IMR-90 (cell line): ENCODE measurements at regions not wholly inside any gene's neighbourhood (a gene's known extent, or its start where the extent isn't known, plus 50 kb on each side); places are given as distances from the start of the nearest gene placed in this dataset.

Experiments
- ATAC-seq: fragments of 200-7000 bp; cut with Tn5 transposase; 2 replicates; pipeline ENCODE4 v1.9.1; 2020; ENCODE audit warnings: low read depth, mild to moderate bottlenecking, moderate library complexity
- BruUV-seq: library from RNA; stranded (reverse); fragments of 400-500 nt; replicated peaks from 2 replicates; lab custom pipeline; 2021; lab: Mats Ljungman, UMichigan
- CTCF ChIA-PET: fragments of 300-600 bp; formaldehyde crosslinking; extraction: SDS; loops from one replicate; lab custom pipeline; 2021; ENCODE audit warnings: antibody characterized with exemption; lab: Yijun Ruan, JAX
- POLR2A ChIA-PET: fragments of 300-600 bp; sonication (Branson Sonifier 250); formaldehyde crosslinking; loops from one replicate; lab custom pipeline; 2022; ENCODE audit warnings: antibody characterized with exemption; ENCODE audit not compliant: unreplicated experiment; lab: Charles Lee
- DNase-seq: peaks from one replicate; pipeline ENCODE4 v3.0.0; 2013
- H2AFZ ChIP-seq: replicated peaks from 2 replicates; pipeline ENCODE3; 2013; ENCODE audit warnings: low read length, mild to moderate bottlenecking; ENCODE audit not compliant: poor library complexity
- H2AK5ac ChIP-seq: 2 replicates; pipeline ENCODE4 v1.6.1; 2013; ENCODE audit warnings: low read depth, low read length, inconsistent platforms
- H2AK9ac ChIP-seq: replicated peaks from 2 replicates; pipeline ENCODE3; 2013; ENCODE audit warnings: mild to moderate bottlenecking, low read depth, low read length, moderate library complexity; ENCODE audit not compliant: poor library complexity
- H2BK120ac ChIP-seq: 2 replicates; pipeline ENCODE4 v1.6.1; 2013; ENCODE audit warnings: low read depth, low read length, inconsistent platforms
- H2BK15ac ChIP-seq: 3 replicates; pipeline ENCODE4 v1.6.1; 2013; ENCODE audit warnings: low read depth, low read length, inconsistent platforms
- H2BK20ac ChIP-seq: 2 replicates; pipeline ENCODE4 v1.6.1; 2013; ENCODE audit warnings: low read depth, mild to moderate bottlenecking, inconsistent platforms, low read length, moderate library complexity
- H2BK5ac ChIP-seq: 2 replicates; pipeline ENCODE4 v1.6.1; 2013; ENCODE audit warnings: mild to moderate bottlenecking, low read depth, low read length, inconsistent platforms; ENCODE audit not compliant: poor library complexity, severe bottlenecking
- H3K14ac ChIP-seq: replicated peaks from 2 replicates; pipeline ENCODE4 v1.6.1; 2013; ENCODE audit warnings: low read depth, low read length, inconsistent platforms
- H3K18ac ChIP-seq: 2 replicates; pipeline ENCODE4 v1.6.1; 2013; ENCODE audit warnings: low read depth, low read length, control low read depth
- H3K23ac ChIP-seq: 2 replicates; pipeline ENCODE4 v1.6.1; 2013; ENCODE audit warnings: low read depth, low read length, inconsistent platforms
- H3K27ac ChIP-seq: 2 replicates; pipeline ENCODE4 v1.5.1; 2013; ENCODE audit warnings: mild to moderate bottlenecking, control low read depth, low read length; ENCODE audit not compliant: insufficient read depth
- H3K27me3 ChIP-seq: 2 replicates; pipeline ENCODE4 v1.6.1; 2013; ENCODE audit warnings: low read length; ENCODE audit not compliant: control insufficient read depth, insufficient read depth
- H3K36me3 ChIP-seq: 2 replicates; pipeline ENCODE4 v1.6.1; 2013; ENCODE audit warnings: low read length, mixed read lengths; ENCODE audit not compliant: control insufficient read depth, insufficient read depth
- H3K4ac ChIP-seq: 2 replicates; pipeline ENCODE4 v1.6.1; 2013; ENCODE audit warnings: low read depth, low read length, inconsistent platforms
- H3K4me1 ChIP-seq: 2 replicates; pipeline ENCODE4 v1.6.1; 2013; ENCODE audit warnings: low read length, mixed read lengths; ENCODE audit not compliant: control insufficient read depth, insufficient read depth
- H3K4me2 ChIP-seq: 2 replicates; pipeline ENCODE4 v1.6.1; 2013; ENCODE audit warnings: low read depth, mild to moderate bottlenecking, control low read depth, low read length, moderate library complexity
- H3K4me3 ChIP-seq: 2 replicates; pipeline ENCODE4 v1.5.1; 2013; ENCODE audit warnings: low read depth, mild to moderate bottlenecking, control low read depth, low read length, moderate library complexity; ENCODE audit not compliant: insufficient read depth
- H3K56ac ChIP-seq: 2 replicates; pipeline ENCODE4 v1.6.1; 2013; ENCODE audit warnings: low read length, inconsistent platforms; ENCODE audit not compliant: insufficient read depth; ENCODE audit errors: extremely low read depth
- H3K79me1 ChIP-seq, 2 experiments: 2 replicates each; pipeline ENCODE4 v1.6.1; 2013; ENCODE audit warnings: low read length in 2 of 2, inconsistent platforms in 1 of 2, low read depth in 1 of 2
- H3K9ac ChIP-seq: 2 replicates; pipeline ENCODE4 v1.6.1; 2013; ENCODE audit warnings: low read depth, low read length, control low read depth
- H3K9me1 ChIP-seq: 2 replicates; pipeline ENCODE4 v1.6.1; 2013; ENCODE audit warnings: low read length, inconsistent platforms; ENCODE audit not compliant: insufficient read depth
- H3K9me3 ChIP-seq: 2 replicates; pipeline ENCODE4 v1.6.1; 2013; ENCODE audit warnings: low read length; ENCODE audit not compliant: control insufficient read depth, insufficient read depth
- H4K20me1 ChIP-seq: 2 replicates; pipeline ENCODE4 v1.6.1; 2013; ENCODE audit warnings: low read length, inconsistent platforms; ENCODE audit not compliant: insufficient read depth
- H4K5ac ChIP-seq: 2 replicates; pipeline ENCODE4 v1.6.1; 2013; ENCODE audit warnings: mild to moderate bottlenecking, low read depth, low read length, control low read depth
- H4K8ac ChIP-seq, 2 experiments: 2 replicates each; pipeline ENCODE4 v1.6.1; 2013; ENCODE audit warnings: low read depth in 2 of 2, low read length in 2 of 2, control low read depth in 1 of 2, inconsistent platforms in 1 of 2
- H4K91ac ChIP-seq: 2 replicates; pipeline ENCODE4 v1.6.1; 2013; ENCODE audit warnings: low read depth, low read length, inconsistent platforms; ENCODE audit not compliant: insufficient read depth
- BHLHE40 ChIP-seq: fragments of 150-350 bp; IDR thresholded peaks from 2 replicates; pipeline ENCODE4 v1.6.1; 2016; ENCODE audit warnings: mild to moderate bottlenecking, low read depth, low read length
- CEBPB ChIP-seq: IDR thresholded peaks from 2 replicates; pipeline ENCODE4 v1.6.1; 2012; ENCODE audit warnings: low read depth, low read length, improper control_type of control experiment
- CHD1 ChIP-seq: IDR thresholded peaks from 2 replicates; pipeline ENCODE4 v1.6.1; 2012; ENCODE audit warnings: low read depth, low read length, improper control_type of control experiment
- CTCF ChIP-seq: conservative IDR thresholded peaks from 2 replicates; pipeline ENCODE4 v1.5.1; 2012; ENCODE audit warnings: mild to moderate bottlenecking, low read depth, low read length, improper control_type of control experiment
- ELK1 ChIP-seq: fragments of 150-350 bp; IDR thresholded peaks from 2 replicates; pipeline ENCODE4 v1.6.1; 2016; ENCODE audit warnings: low read depth, mild to moderate bottlenecking, low read length, moderate library complexity, borderline replicate concordance
- FOS ChIP-seq: fragments of 150-350 bp; IDR thresholded peaks from 2 replicates; pipeline ENCODE4 v1.6.1; 2016; ENCODE audit warnings: low read depth, low read length
- MAFK ChIP-seq: IDR thresholded peaks from 2 replicates; pipeline ENCODE4 v1.6.1; 2012; ENCODE audit warnings: low read depth, low read length, improper control_type of control experiment
- MAZ ChIP-seq: IDR thresholded peaks from 2 replicates; pipeline ENCODE4 v1.6.1; 2012; ENCODE audit warnings: low read depth, mild to moderate bottlenecking, low read length, improper control_type of control experiment, moderate library complexity, borderline replicate concordance
- MXI1 ChIP-seq: IDR thresholded peaks from 2 replicates; pipeline ENCODE4 v1.6.1; 2012; ENCODE audit warnings: low read depth, mild to moderate bottlenecking, low read length, moderate library complexity, borderline replicate concordance
- NFE2L2 ChIP-seq: fragments of 150-350 bp; IDR thresholded peaks from 2 replicates; pipeline ENCODE4 v1.6.1; 2016; ENCODE audit warnings: low read depth, mild to moderate bottlenecking, low read length
- RAD21 ChIP-seq: IDR thresholded peaks from 2 replicates; pipeline ENCODE4 v1.6.1; 2012; ENCODE audit warnings: low read length, improper control_type of control experiment
- RCOR1 ChIP-seq: IDR thresholded peaks from 2 replicates; pipeline ENCODE4 v1.6.1; 2012; ENCODE audit warnings: mild to moderate bottlenecking, low read length, improper control_type of control experiment; ENCODE audit not compliant: insufficient replicate concordance
- RFX5 ChIP-seq: IDR thresholded peaks from 2 replicates; pipeline ENCODE4 v1.8.0; 2012; ENCODE audit warnings: low read depth, mild to moderate bottlenecking, low read length, moderate library complexity
- SMC3 ChIP-seq: fragments of 150-350 bp; IDR thresholded peaks from 2 replicates; pipeline ENCODE4 v1.6.1; 2016; ENCODE audit warnings: low read depth, mild to moderate bottlenecking, antibody characterized with exemption, low read length, moderate library complexity
- USF2 ChIP-seq: fragments of 150-350 bp; IDR thresholded peaks from 2 replicates; pipeline ENCODE4 v1.6.1; 2017; ENCODE audit warnings: mild to moderate bottlenecking, antibody characterized with exemption, low read length, low read depth
- WGBS, 2 experiments: methylation state at CpG; one replicate each; pipeline versions ENCODE4 v1.1.5 to v1.1.7; 2013; ENCODE audit warnings: missing lambda C conversion rate in 2 of 2; ENCODE audit not compliant: insufficient read length in 1 of 2; ENCODE audit errors: extremely low coverage in 2 of 2; 5-methylcytosine and 5-hydroxymethylcytosine counted together
- dilution Hi-C: fragments of 300-500 bp; cut with HindIII; formaldehyde crosslinking; loops from one replicate; pipeline ENCODE4 v1.14.3; 2018; ENCODE audit warnings: low sequenced_read_pairs; ENCODE audit not compliant: unreplicated experiment
- in situ Hi-C: fragments of 300-500 bp; cut with MboI; formaldehyde crosslinking; loops from 3 replicates; pipeline ENCODE4 v1.14.3; 2019; ENCODE audit warnings: low sequenced_read_pairs, inconsistent platforms, mixed read lengths
- intact Hi-C: fragments of 100-400 bp; cut with micrococcal nuclease; formaldehyde crosslinking; loops from 2 replicates; pipeline ENCODE4 v1.10.0; 2022

- Histone ChIP-seq H3K9me3 (peaks cover 10% of the 10 kb centered on the region), H3K4me1 (no peaks in the 10 kb centered on the region), H3K23ac (no peak overlapping the region), H4K20me1 (no peaks in the 10 kb centered on the region), H3K36me3 (no peaks in the 10 kb centered on the region), H4K5ac (no peak overlapping the region), H3K27ac (no peak overlapping the region), H2BK5ac (no peak overlapping the region), H3K14ac (no peak overlapping the region), H3K27me3 (no peaks in the 10 kb centered on the region), H3K4ac (no peak overlapping the region), H2BK120ac (no peak overlapping the region), H3K9ac (no peak overlapping the region), H2AK9ac (no peak overlapping the region), H3K4me3 (no peak overlapping the region), H2AK5ac (no peak overlapping the region), H2AFZ (no peak overlapping the region), H2BK15ac (no peak overlapping the region), H3K79me1 (no peaks in the 10 kb centered on the region), H3K56ac (no peak overlapping the region), H4K91ac (no peak overlapping the region), H2BK20ac (no peak overlapping the region), H3K9me1 (no peaks in the 10 kb centered on the region), H3K4me2 (no peak overlapping the region), H4K8ac (no peak overlapping the region), H3K18ac (no peak overlapping the region)
- BruUV-seq: no TSS peak
- TF ChIP-seq MAFK (no peak), MAZ (no peak), CEBPB (no peak), FOS (no peak), ELK1 (no peak), NFE2L2 (no peak), RFX5 (no peak), USF2 (no peak), BHLHE40 (no peak), RAD21 (no peak), SMC3 (no peak), CHD1 (no peak), MXI1 (no peak), RCOR1 (no peak), CTCF (no peak)
- POLR2A ChIA-PET: no interaction called here
- dilution Hi-C loops (no loop called here), intact Hi-C loops (no loop called here), in situ Hi-C loops (no loop called here)
- DNase-seq: no peak
- 20% methylated on average over 1 of the region's 4 CpGs; no CpG with 5 or more reads in 1 of the 2 experiments for WGBS, 2 experiments
- CTCF ChIA-PET: no interaction called here
- ATAC-seq: no peak
These were observed 1119.2 kb upstream of the TMEM132C start for GRCh38 chr12:127147724-127148123.
